Testis (tissue), 2 donors: ENCODE measurements at regions not wholly inside any gene's neighbourhood (a gene's known extent, or its start where the extent isn't known, plus 50 kb on each side); places are given as distances from the start of the nearest gene placed in this dataset.

ENCODE experiments used
- POLR2A ChIP-seq: fragments of 450-650 bp; IDR thresholded peaks from one replicate; pipeline ENCODE4 v1.6.1; 2017; ENCODE audit warnings: antibody characterized with exemption, mild to moderate bottlenecking, moderate library complexity
- TF ChIP-seq, protein P1 (sequence below), 3 experiments: fragments of 450-650 bp in 2 of 3; fragments of 200-600 bp in 1 of 3; sonication (generic) in 1 of 3; IDR thresholded peaks; one replicate each; pipeline ENCODE4 v1.5.1; 2016 to 2019; ENCODE audit warnings: antibody characterized with exemption in 3 of 3, mild to moderate bottlenecking in 2 of 3, moderate library complexity in 1 of 3

- TF ChIP-seq, protein P1, sequence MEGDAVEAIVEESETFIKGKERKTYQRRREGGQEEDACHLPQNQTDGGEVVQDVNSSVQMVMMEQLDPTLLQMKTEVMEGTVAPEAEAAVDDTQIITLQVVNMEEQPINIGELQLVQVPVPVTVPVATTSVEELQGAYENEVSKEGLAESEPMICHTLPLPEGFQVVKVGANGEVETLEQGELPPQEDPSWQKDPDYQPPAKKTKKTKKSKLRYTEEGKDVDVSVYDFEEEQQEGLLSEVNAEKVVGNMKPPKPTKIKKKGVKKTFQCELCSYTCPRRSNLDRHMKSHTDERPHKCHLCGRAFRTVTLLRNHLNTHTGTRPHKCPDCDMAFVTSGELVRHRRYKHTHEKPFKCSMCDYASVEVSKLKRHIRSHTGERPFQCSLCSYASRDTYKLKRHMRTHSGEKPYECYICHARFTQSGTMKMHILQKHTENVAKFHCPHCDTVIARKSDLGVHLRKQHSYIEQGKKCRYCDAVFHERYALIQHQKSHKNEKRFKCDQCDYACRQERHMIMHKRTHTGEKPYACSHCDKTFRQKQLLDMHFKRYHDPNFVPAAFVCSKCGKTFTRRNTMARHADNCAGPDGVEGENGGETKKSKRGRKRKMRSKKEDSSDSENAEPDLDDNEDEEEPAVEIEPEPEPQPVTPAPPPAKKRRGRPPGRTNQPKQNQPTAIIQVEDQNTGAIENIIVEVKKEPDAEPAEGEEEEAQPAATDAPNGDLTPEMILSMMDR (IDR thresholded peaks at IDR 0.05), result no peak
- no peak for TF ChIP-seq POLR2A
These were observed 660.1 kb downstream of the ADCYAP1 start for GRCh38 chr18:1564793-1565192.
